Esophagus squamous epithelium (tissue), 4 donors: ENCODE measurements at regions not wholly inside any gene's neighbourhood (a gene's known extent, or its start where the extent isn't known, plus 50 kb on each side); places are given as distances from the start of the nearest gene placed in this dataset.

Experiments
- CTCF ChIP-seq, 6 experiments: fragments of 450-650 bp in 4 of 6; fragments of 200-600 bp in 2 of 6; sonication (generic) in 2 of 6; IDR thresholded peaks; one replicate each; pipeline ENCODE4 v1.5.1; 2016 to 2019; ENCODE audit warnings: antibody characterized with exemption in 6 of 6, mild to moderate bottlenecking in 4 of 6, moderate library complexity in 4 of 6
- POLR2A ChIP-seq, 4 donors: fragments of 450-650 bp; IDR thresholded peaks; one replicate each; pipeline ENCODE4 v1.6.1; 2017; ENCODE audit warnings: antibody characterized with exemption in 4 of 4, mild to moderate bottlenecking in 4 of 4, moderate library complexity in 3 of 4

- TF ChIP-seq CTCF (IDR thresholded peaks at IDR 0.05) (no peak), POLR2A (IDR thresholded peaks at IDR 0.05) (no peak)
Observed at GRCh38 chr19:20351244-20351643, 184.2 kb downstream of the ZNF486 start.
